LNCaP clone FGC (cell line): ENCODE measurements at regions not wholly inside any gene's neighbourhood (a gene's known extent, or its start where the extent isn't known, plus 50 kb on each side); places are given as distances from the start of the nearest gene placed in this dataset.

Experiments used
- DNase-seq: peaks from one replicate; pipeline ENCODE4 v3.0.0-alpha.2; 2011; ENCODE audit warnings: low read depth
- H3K4me3 ChIP-seq: 2 replicates; pipeline ENCODE4 v1.5.1; 2011; ENCODE audit warnings: mild to moderate bottlenecking, low read depth, low read length, control low read depth
- TF ChIP-seq, protein P1 (sequence below): IDR thresholded peaks from 2 replicates; pipeline ENCODE4 v1.5.1; 2012; ENCODE audit warnings: mild to moderate bottlenecking; ENCODE audit not compliant: control insufficient read depth, insufficient read depth; ENCODE audit errors: extremely low read depth

DNA sequence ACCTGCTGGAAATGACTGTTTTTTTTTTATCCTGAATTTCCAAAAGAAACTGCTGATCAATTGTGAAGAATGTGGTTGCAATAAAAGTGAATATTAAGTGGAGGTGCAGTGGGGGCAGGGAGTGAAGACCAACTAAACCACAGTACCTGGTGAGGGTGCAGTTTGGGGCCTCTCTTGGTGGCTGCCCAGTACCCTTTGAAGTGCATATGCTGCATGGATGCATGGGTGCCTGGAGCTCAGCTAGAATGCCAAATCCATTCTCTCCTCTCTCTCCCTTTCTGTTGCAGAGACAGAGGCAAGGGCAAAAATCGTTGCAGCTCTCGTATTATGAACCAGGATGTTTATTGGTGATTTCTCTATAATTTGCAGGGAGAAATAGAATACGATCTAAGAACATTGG lies 420.5 kb upstream of the ONECUT1 start:
- H3K4me3 ChIP-seq, result no peak overlapping the region
- no peak for DNase-seq
- TF ChIP-seq, protein P1, sequence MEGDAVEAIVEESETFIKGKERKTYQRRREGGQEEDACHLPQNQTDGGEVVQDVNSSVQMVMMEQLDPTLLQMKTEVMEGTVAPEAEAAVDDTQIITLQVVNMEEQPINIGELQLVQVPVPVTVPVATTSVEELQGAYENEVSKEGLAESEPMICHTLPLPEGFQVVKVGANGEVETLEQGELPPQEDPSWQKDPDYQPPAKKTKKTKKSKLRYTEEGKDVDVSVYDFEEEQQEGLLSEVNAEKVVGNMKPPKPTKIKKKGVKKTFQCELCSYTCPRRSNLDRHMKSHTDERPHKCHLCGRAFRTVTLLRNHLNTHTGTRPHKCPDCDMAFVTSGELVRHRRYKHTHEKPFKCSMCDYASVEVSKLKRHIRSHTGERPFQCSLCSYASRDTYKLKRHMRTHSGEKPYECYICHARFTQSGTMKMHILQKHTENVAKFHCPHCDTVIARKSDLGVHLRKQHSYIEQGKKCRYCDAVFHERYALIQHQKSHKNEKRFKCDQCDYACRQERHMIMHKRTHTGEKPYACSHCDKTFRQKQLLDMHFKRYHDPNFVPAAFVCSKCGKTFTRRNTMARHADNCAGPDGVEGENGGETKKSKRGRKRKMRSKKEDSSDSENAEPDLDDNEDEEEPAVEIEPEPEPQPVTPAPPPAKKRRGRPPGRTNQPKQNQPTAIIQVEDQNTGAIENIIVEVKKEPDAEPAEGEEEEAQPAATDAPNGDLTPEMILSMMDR, result no peak

DNA sequence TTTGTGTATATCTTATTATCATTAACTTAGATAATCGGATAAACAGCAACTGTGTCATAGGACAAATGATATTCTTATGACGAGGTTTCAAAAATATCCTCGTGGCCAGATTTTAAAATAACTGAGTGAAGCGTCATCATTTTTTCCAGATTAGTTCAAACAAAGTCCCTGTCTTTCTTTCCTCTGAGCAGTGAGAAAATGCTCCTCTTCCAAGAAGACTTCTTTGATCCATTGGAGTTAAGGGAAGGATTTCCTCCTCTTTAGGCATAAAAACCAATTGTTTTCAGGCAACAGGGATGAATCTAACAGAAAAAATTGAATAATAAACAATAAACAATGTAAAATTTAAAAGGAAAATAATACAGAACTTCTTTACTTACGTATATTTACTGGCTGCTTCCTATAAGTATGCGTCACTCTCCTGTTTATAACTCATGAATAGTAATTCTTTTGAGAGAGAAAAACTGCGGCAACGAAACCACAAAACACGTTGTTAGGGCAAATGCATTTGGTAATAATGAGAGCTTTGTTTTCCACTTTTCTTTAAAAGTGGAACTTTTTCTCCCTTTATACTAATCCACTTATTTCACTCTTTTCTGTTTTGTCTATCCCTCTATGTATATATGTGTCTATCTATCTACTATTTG lies 419.4 kb upstream of the ONECUT1 start:
- DNase-seq, result no peak
- no peak overlapping the region for H3K4me3 ChIP-seq
- TF ChIP-seq, protein P1, result no peak

DNA sequence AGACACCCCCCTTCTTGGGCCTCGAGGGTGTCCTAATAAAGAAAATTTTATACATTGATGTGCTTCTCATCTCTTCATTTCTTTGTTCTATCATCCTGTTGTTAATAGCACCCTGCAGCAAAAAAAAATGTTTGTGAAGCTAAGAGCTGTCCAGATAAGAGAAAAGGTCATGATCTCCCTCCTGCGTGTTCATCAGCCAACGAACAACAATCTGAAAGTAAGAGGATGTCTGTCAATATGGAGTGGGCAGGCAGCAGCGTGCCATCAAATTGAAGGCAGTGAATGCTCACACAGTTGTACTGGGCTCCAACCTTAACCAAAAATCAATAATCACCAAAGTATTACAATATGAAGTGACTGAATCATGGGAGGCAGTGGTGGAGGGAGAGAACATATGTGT lies 418.6 kb upstream of the ONECUT1 start:
- DNase-seq, result no peak
- no peak overlapping the region for H3K4me3 ChIP-seq
- TF ChIP-seq, protein P1, result no peak

DNA sequence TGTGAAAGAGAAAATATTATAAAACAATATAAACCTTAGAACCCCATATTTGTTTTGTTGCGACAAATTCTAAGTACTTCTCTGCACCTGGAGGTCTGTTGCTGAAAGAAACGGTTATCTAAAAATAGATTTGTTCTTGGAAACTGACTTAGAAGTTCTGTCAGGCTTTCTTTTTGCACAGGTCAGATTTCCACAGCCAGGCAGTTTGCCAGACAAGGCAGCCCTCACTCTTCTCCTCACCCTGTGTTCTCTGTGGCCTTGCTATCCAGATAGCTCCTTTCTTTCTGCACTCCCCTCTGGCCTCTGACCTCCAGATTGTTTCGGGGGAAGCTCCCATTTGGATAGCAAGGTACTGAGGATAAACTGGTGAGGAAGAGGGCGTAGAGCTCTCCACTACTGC lies 413.3 kb upstream of the ONECUT1 start:
- no peak for DNase-seq
- TF ChIP-seq, protein P1, result no peak
- H3K4me3 ChIP-seq, result no peak overlapping the region

DNA sequence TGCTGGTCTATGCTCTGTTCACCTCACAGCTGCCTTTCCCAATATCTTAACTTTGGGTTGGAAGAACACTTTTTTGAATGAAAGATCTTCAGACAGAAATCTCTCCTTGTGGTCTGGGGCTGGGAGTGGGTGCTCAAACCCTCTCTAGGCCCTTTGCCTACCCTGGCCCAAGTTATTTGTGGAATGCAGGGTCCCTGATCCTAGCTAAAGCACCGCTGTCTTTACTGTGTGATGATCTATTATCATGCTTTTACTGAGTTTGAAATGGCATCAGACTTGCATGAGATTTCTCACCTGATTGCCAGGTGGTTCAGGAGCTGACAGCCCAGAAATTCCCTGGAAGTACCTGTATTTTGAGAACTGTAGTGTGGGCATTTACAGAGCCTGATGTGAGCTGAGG lies 412.7 kb upstream of the ONECUT1 start:
- no peak for DNase-seq
- TF ChIP-seq, protein P1, result no peak
- no peak overlapping the region for H3K4me3 ChIP-seq

DNA sequence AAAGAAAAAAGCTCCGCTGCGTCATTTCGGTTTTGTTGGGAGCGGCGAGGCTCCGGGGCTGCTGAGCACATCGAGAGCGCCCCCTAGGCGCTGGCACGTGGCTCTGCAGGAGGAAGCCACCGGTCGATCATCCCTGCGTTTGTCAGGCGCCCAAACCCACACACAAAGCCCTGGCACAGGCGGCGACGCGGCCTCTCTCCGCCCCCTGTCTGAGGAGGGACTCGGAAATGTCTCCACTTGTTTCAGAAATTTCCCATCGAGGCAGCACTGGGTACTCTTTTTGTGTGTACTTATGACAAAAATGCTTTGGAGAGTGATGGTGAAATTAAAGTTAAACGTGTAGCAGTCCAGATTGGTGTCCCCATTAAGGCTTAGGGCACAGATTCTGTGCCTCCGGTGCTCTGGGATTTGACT lies 407.3 kb upstream of the ONECUT1 start:
- peak; percentile 14 for DNase-seq
- no peak overlapping the region for H3K4me3 ChIP-seq
- TF ChIP-seq, protein P1, result peak; percentile 93

DNA sequence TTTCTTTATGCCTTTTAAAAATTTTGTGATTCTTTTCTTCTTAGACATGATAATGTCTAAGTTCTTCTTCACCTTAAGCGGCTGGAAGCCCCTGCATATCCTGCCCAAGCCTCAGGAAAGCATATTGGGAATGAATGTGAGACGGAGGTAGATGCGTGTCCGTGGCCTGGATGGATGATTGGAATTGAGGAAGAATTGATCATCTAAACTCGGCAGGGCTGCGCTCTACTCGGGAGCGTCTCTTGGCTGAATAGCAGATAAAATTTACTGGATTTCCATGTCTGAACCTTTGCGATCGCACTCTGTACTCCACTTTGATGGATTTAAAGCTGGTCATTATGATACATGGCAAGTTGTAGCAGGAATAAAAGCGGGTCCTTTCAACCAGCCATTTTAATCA lies 406.7 kb upstream of the ONECUT1 start:
- no peak for DNase-seq
- TF ChIP-seq, protein P1, result no peak
- H3K4me3 ChIP-seq, result no peak overlapping the region
